Spleen (tissue), 11 donors: ENCODE measurements at regions not wholly inside any gene's neighbourhood (a gene's known extent, or its start where the extent isn't known, plus 50 kb on each side); places are given as distances from the start of the nearest gene placed in this dataset.

ENCODE experiments used
- DNase-seq: peaks from one replicate; pipeline ENCODE4 v3.0.0-alpha.2; 2020
- H3K27ac ChIP-seq, 8 donors: fragments of 200-600 bp; sonication (generic) in 7 of 8; 1 replicate in 4 of 8; 2 replicates in 4 of 8; pipeline versions ENCODE4 v1.5.0 to v1.8.0; 2016 to 2021; ENCODE audit warnings: inconsistent platforms in 4 of 8, mild to moderate bottlenecking in 4 of 8, moderate library complexity in 1 of 8
- H3K27me3 ChIP-seq, 7 donors: fragments of 200-600 bp; sonication (generic) in 6 of 7; replicated peaks in 1 of 7; 1 replicate in 4 of 7; 2 replicates in 3 of 7; pipeline versions ENCODE4 v1.5.0 to v1.8.0; 2016 to 2021; ENCODE audit warnings: inconsistent platforms in 3 of 7, mild to moderate bottlenecking in 1 of 7
- H3K36me3 ChIP-seq, 6 donors: fragments of 200-600 bp; sonication (generic) in 5 of 6; 1 replicate in 4 of 6; 2 replicates in 2 of 6; pipeline versions ENCODE4 v1.5.0 to v1.8.0; 2016 to 2021; ENCODE audit warnings: inconsistent platforms in 2 of 6
- H3K4me1 ChIP-seq, 6 donors: fragments of 200-600 bp; sonication (generic) in 5 of 6; 1 replicate in 3 of 6; 2 replicates in 3 of 6; pipeline versions ENCODE4 v1.5.0 to v1.8.0; 2016 to 2021; ENCODE audit warnings: inconsistent platforms in 3 of 6
- H3K4me3 ChIP-seq, 8 donors: fragments of 200-600 bp; sonication (generic) in 7 of 8; 1 replicate in 4 of 8; 2 replicates in 4 of 8; pipeline versions ENCODE4 v1.5.0 to v1.8.0; 2016 to 2021; ENCODE audit warnings: inconsistent platforms in 4 of 8, mild to moderate bottlenecking in 4 of 8, moderate library complexity in 2 of 8
- H3K9me3 ChIP-seq, 8 donors: fragments of 200-600 bp; sonication (generic) in 7 of 8; 1 replicate in 4 of 8; 2 replicates in 4 of 8; pipeline versions ENCODE4 v1.5.0 to v1.8.0; 2016 to 2021; ENCODE audit warnings: inconsistent platforms in 4 of 8
- CTCF ChIP-seq, 11 experiments: fragments of 200-600 bp in 7 of 11; fragments of 450-650 bp in 4 of 11; sonication (generic) in 4 of 11; IDR thresholded peaks in 8 of 11; conservative IDR thresholded peaks in 3 of 11; 1 replicate in 7 of 11; 2 replicates in 4 of 11; pipeline versions ENCODE4 v1.4.0 to v1.8.0; 2016 to 2021; ENCODE audit warnings: antibody characterized with exemption in 11 of 11, inconsistent platforms in 4 of 11, mild to moderate bottlenecking in 1 of 11
- POLR2A ChIP-seq, 3 donors: fragments of 450-650 bp; IDR thresholded peaks; one replicate each; pipeline ENCODE4 v1.5.1; 2017; ENCODE audit warnings: antibody characterized with exemption in 3 of 3, mild to moderate bottlenecking in 1 of 3
- POLR2AphosphoS5 ChIP-seq, 3 donors: sonication (generic); formaldehyde crosslinking; IDR thresholded peaks; one replicate each; pipeline ENCODE4 v1.5.1; 2017; ENCODE audit warnings: antibody characterized with exemption in 3 of 3
- WGBS, 5 donors: extraction: QIAGEN DNeasy Blood & Tissue Kit in 3 of 5; methylation state at CpG; one replicate each; pipeline versions ENCODE4 v1.1.5 to v1.1.7; 2013 to 2018; 5-methylcytosine and 5-hydroxymethylcytosine counted together
- intact Hi-C: fragments of 100-400 bp; cut with DNase I; formaldehyde crosslinking; loops from one replicate; pipeline ENCODE4 v1.15.0; 2023; ENCODE audit warnings: low total_unique reads
- donor health status: healthy with polysubstance abuse.
- donor health status: DM: no; HTN: no; CAD: no; lungs with moderate emphysema.
- donor health status: DM: no; HTN: no; CAD: no.
- donor health status: Bipolar disorder and iron deficiency.
- donor health status: healthy.
- donor health status: DM: no; HTN: no; CAD: no.
- donor health status: DM: yes; HTN: yes; CAD: no.

- no peaks in the 10 kb centered on the region for H3K4me1 ChIP-seq
- H3K27me3 ChIP-seq = no peaks in the 10 kb centered on the region
- H3K27ac ChIP-seq = no peak overlapping the region
- H3K4me3 ChIP-seq = no peak overlapping the region
- H3K9me3 ChIP-seq = no peaks in the 10 kb centered on the region
- DNase-seq = no peak
- H3K36me3 ChIP-seq = no peaks in the 10 kb centered on the region
- TF ChIP-seq POLR2A (IDR thresholded peaks at IDR 0.05) (no peak), POLR2AphosphoS5 (IDR thresholded peaks at IDR 0.05) (no peak), CTCF (IDR thresholded peaks at IDR 0.05 in 8 of 11, conservative IDR thresholded peaks at IDR 0.05 in 3 of 11) (no peak)
- intact Hi-C loops = no loop called here
- WGBS, 5 donors = 72 to 80% (median 78%) methylated on average over 4 of the region's 4 CpGs
Observed at GRCh38 chr2:184032983-184033382, 565.3 kb upstream of the ZNF804A start.

GRCh38 chr2:184037273-184037672 is 561.1 kb upstream of the ZNF804A start:
- WGBS, 5 donors = 62 to 79% (median 77%) methylated on average over 3 of the region's 3 CpGs
- TF ChIP-seq POLR2A (IDR thresholded peaks at IDR 0.05) = no peak
- no peak for TF ChIP-seq CTCF (IDR thresholded peaks at IDR 0.05 in 8 of 11, conservative IDR thresholded peaks at IDR 0.05 in 3 of 11)
- no peak for TF ChIP-seq POLR2AphosphoS5 (IDR thresholded peaks at IDR 0.05)
- Histone ChIP-seq H3K27me3 (no peaks in the 10 kb centered on the region), H3K27ac (no peak overlapping the region), H3K4me1 (no peaks in the 10 kb centered on the region), H3K36me3 (no peaks in the 10 kb centered on the region), H3K4me3 (no peak overlapping the region), H3K9me3 (no peaks in the 10 kb centered on the region)
- intact Hi-C loops = no loop called here
- DNase-seq = no peak

GRCh38 chr2:184039493-184039892 is 558.8 kb upstream of the ZNF804A start:
- 83 to 87% (median 85%) methylated on average over 3 of the region's 3 CpGs for WGBS, 5 donors
- no peaks in the 10 kb centered on the region for H3K36me3 ChIP-seq

GRCh38 chr2:184040230-184040629 is 558.1 kb upstream of the ZNF804A start:
- WGBS, 5 donors = 77 to 94% (median 85%) methylated on average over 1 of the region's 1 CpG
- TF ChIP-seq POLR2A (IDR thresholded peaks at IDR 0.05) (no peak), CTCF (IDR thresholded peaks at IDR 0.05 in 8 of 11, conservative IDR thresholded peaks at IDR 0.05 in 3 of 11) (no peak), POLR2AphosphoS5 (IDR thresholded peaks at IDR 0.05) (no peak)
- Histone ChIP-seq H3K4me1 (no peaks in the 10 kb centered on the region), H3K4me3 (no peak overlapping the region), H3K9me3 (no peaks in the 10 kb centered on the region), H3K27ac (no peak overlapping the region), H3K36me3 (no peaks in the 10 kb centered on the region), H3K27me3 (no peaks in the 10 kb centered on the region)
- intact Hi-C loops = no loop called here
- DNase-seq = no peak

More at GRCh38 chr2:184039493-184039892, 558.8 kb upstream of the ZNF804A start:
- no peaks in the 10 kb centered on the region for H3K9me3 ChIP-seq
- H3K4me3 ChIP-seq = no peak overlapping the region
- no peak for DNase-seq
- H3K27ac ChIP-seq = no peak overlapping the region
- no peaks in the 10 kb centered on the region for H3K27me3 ChIP-seq
- TF ChIP-seq POLR2A (IDR thresholded peaks at IDR 0.05) = no peak
- no peak for TF ChIP-seq CTCF (IDR thresholded peaks at IDR 0.05 in 8 of 11, conservative IDR thresholded peaks at IDR 0.05 in 3 of 11)
- TF ChIP-seq POLR2AphosphoS5 (IDR thresholded peaks at IDR 0.05) = no peak
- no peaks in the 10 kb centered on the region for H3K4me1 ChIP-seq
- intact Hi-C loops = no loop called here
